GM12875 (cell line): ENCODE measurements at regions not wholly inside any gene's neighbourhood (a gene's known extent, or its start where the extent isn't known, plus 50 kb on each side); places are given as distances from the start of the nearest gene placed in this dataset.
A peak's percentile ranks its signal among the peaks of the same experiment; 100 is the strongest.

Experiments used
- H3K4me3 ChIP-seq: one replicate; pipeline ENCODE4 v1.5.1; 2011; ENCODE audit warnings: low read depth, low read length, control low read depth
- CTCF ChIP-seq: IDR thresholded peaks from 2 replicates; pipeline ENCODE4 v1.5.1; 2011; ENCODE audit warnings: low read depth, mild to moderate bottlenecking, control low read depth, inconsistent platforms, low read length, moderate library complexity, borderline replicate concordance; ENCODE audit not compliant: insufficient read depth

- H3K4me3 ChIP-seq, result no peak overlapping the region
- no peak for TF ChIP-seq CTCF
These were observed 373.7 kb upstream of the GALNT5 start for GRCh38 chr2:156883804-156884203.

- TF ChIP-seq CTCF, result no peak
These were observed 373.3 kb upstream of the GALNT5 start for GRCh38 chr2:156884216-156884615.

GRCh38 chr2:156890529-156891148 lies 366.9 kb upstream of the GALNT5 start:
- no peak for TF ChIP-seq CTCF

More at GRCh38 chr2:156884216-156884615, 373.3 kb upstream of the GALNT5 start:
- H3K4me3 ChIP-seq, result no peak overlapping the region

GRCh38 chr2:156891609-156892008 lies 365.9 kb upstream of the GALNT5 start:
- no peak for TF ChIP-seq CTCF
- no peak overlapping the region for H3K4me3 ChIP-seq

More at GRCh38 chr2:156890529-156891148, 366.9 kb upstream of the GALNT5 start:
- no peak overlapping the region for H3K4me3 ChIP-seq

- no peak overlapping the region for H3K4me3 ChIP-seq
- TF ChIP-seq CTCF, result peak; percentile 37; the same call in 1 of the 2 replicates
These were observed 364.8 kb upstream of the GALNT5 start for GRCh38 chr2:156892467-156893281.

GRCh38 chr2:156896294-156896693 lies 361.2 kb upstream of the GALNT5 start:
- no peak overlapping the region for H3K4me3 ChIP-seq
- no peak for TF ChIP-seq CTCF

- TF ChIP-seq CTCF, result no peak
- H3K4me3 ChIP-seq, result no peak overlapping the region
These were observed 360.0 kb upstream of the GALNT5 start for GRCh38 chr2:156897548-156897947.
